IMR-90 (cell line): ENCODE measurements at regions not wholly inside any gene's neighbourhood (a gene's known extent, or its start where the extent isn't known, plus 50 kb on each side); places are given as distances from the start of the nearest gene placed in this dataset.
"Not testable (repeated sequence)": the region's sequence is repeated elsewhere in the genome, so short reads cannot be mapped to it uniquely, and the experiment has no call there.

Experiments
- BHLHE40 ChIP-seq: fragments of 150-350 bp; IDR thresholded peaks from 2 replicates; pipeline ENCODE4 v1.6.1; 2016; ENCODE audit warnings: mild to moderate bottlenecking, low read depth, low read length
- CEBPB ChIP-seq: IDR thresholded peaks from 2 replicates; pipeline ENCODE4 v1.6.1; 2012; ENCODE audit warnings: low read depth, low read length, improper control_type of control experiment
- FOS ChIP-seq: fragments of 150-350 bp; IDR thresholded peaks from 2 replicates; pipeline ENCODE4 v1.6.1; 2016; ENCODE audit warnings: low read depth, low read length
- MAZ ChIP-seq: IDR thresholded peaks from 2 replicates; pipeline ENCODE4 v1.6.1; 2012; ENCODE audit warnings: low read depth, mild to moderate bottlenecking, low read length, improper control_type of control experiment, moderate library complexity, borderline replicate concordance
- MXI1 ChIP-seq: IDR thresholded peaks from 2 replicates; pipeline ENCODE4 v1.6.1; 2012; ENCODE audit warnings: low read depth, mild to moderate bottlenecking, low read length, moderate library complexity, borderline replicate concordance
- NFE2L2 ChIP-seq: fragments of 150-350 bp; IDR thresholded peaks from 2 replicates; pipeline ENCODE4 v1.6.1; 2016; ENCODE audit warnings: low read depth, mild to moderate bottlenecking, low read length
- POLR2A ChIP-seq: IDR thresholded peaks from 2 replicates; pipeline ENCODE4 v1.6.1; 2012; ENCODE audit warnings: mild to moderate bottlenecking, low read depth, low read length
- RAD21 ChIP-seq: IDR thresholded peaks from 2 replicates; pipeline ENCODE4 v1.6.1; 2012; ENCODE audit warnings: low read length, improper control_type of control experiment
- RCOR1 ChIP-seq: IDR thresholded peaks from 2 replicates; pipeline ENCODE4 v1.6.1; 2012; ENCODE audit warnings: mild to moderate bottlenecking, low read length, improper control_type of control experiment; ENCODE audit not compliant: insufficient replicate concordance
- RFX5 ChIP-seq: IDR thresholded peaks from 2 replicates; pipeline ENCODE4 v1.8.0; 2012; ENCODE audit warnings: low read depth, mild to moderate bottlenecking, low read length, moderate library complexity
- SMC3 ChIP-seq: fragments of 150-350 bp; IDR thresholded peaks from 2 replicates; pipeline ENCODE4 v1.6.1; 2016; ENCODE audit warnings: low read depth, mild to moderate bottlenecking, antibody characterized with exemption, low read length, moderate library complexity
- TF ChIP-seq, protein P1 (sequence below): conservative IDR thresholded peaks from 2 replicates; pipeline ENCODE4 v1.5.1; 2012; ENCODE audit warnings: mild to moderate bottlenecking, low read depth, low read length, improper control_type of control experiment
- TF ChIP-seq, protein P2 (sequence below): fragments of 150-350 bp; IDR thresholded peaks from 2 replicates; pipeline ENCODE4 v1.6.1; 2017; ENCODE audit warnings: mild to moderate bottlenecking, antibody characterized with exemption, low read length, low read depth
- TF ChIP-seq, protein P3 (sequence below): fragments of 150-350 bp; IDR thresholded peaks from 2 replicates; pipeline ENCODE4 v1.6.1; 2016; ENCODE audit warnings: low read depth, mild to moderate bottlenecking, low read length, moderate library complexity, borderline replicate concordance

DNA sequence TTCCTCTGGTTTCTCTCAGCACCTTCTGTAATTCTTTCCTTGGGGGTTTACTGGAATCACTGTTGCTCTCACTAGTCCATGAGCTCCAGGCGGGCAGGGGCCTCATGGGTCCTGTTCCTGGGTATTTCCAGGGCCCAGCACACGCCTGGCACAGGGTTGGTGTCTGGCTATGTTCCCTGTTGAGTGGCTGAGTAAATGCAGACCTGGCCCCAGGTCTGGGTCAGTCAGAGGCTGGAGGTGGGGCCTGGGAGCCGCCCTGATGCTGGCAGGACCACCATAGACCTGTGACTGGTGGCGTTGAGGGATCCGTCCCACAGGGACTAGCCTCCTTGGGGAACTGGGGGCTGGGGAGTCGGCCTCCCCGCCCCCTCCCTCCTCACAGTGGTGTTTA lies 313.4 kb downstream of the PTPRU start:
- not testable (repeated sequence) for TF ChIP-seq POLR2A, MXI1, RAD21, FOS, RCOR1, CEBPB, SMC3, NFE2L2, RFX5, BHLHE40, MAZ
- TF ChIP-seq, protein P1, sequence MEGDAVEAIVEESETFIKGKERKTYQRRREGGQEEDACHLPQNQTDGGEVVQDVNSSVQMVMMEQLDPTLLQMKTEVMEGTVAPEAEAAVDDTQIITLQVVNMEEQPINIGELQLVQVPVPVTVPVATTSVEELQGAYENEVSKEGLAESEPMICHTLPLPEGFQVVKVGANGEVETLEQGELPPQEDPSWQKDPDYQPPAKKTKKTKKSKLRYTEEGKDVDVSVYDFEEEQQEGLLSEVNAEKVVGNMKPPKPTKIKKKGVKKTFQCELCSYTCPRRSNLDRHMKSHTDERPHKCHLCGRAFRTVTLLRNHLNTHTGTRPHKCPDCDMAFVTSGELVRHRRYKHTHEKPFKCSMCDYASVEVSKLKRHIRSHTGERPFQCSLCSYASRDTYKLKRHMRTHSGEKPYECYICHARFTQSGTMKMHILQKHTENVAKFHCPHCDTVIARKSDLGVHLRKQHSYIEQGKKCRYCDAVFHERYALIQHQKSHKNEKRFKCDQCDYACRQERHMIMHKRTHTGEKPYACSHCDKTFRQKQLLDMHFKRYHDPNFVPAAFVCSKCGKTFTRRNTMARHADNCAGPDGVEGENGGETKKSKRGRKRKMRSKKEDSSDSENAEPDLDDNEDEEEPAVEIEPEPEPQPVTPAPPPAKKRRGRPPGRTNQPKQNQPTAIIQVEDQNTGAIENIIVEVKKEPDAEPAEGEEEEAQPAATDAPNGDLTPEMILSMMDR: not testable (repeated sequence)
- TF ChIP-seq, protein P2, sequence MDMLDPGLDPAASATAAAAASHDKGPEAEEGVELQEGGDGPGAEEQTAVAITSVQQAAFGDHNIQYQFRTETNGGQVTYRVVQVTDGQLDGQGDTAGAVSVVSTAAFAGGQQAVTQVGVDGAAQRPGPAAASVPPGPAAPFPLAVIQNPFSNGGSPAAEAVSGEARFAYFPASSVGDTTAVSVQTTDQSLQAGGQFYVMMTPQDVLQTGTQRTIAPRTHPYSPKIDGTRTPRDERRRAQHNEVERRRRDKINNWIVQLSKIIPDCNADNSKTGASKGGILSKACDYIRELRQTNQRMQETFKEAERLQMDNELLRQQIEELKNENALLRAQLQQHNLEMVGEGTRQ: not testable (repeated sequence)
- TF ChIP-seq, protein P3, sequence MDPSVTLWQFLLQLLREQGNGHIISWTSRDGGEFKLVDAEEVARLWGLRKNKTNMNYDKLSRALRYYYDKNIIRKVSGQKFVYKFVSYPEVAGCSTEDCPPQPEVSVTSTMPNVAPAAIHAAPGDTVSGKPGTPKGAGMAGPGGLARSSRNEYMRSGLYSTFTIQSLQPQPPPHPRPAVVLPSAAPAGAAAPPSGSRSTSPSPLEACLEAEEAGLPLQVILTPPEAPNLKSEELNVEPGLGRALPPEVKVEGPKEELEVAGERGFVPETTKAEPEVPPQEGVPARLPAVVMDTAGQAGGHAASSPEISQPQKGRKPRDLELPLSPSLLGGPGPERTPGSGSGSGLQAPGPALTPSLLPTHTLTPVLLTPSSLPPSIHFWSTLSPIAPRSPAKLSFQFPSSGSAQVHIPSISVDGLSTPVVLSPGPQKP: not testable (repeated sequence)
